IMR-90 (cell line): ENCODE measurements at regions not wholly inside any gene's neighbourhood (a gene's known extent, or its start where the extent isn't known, plus 50 kb on each side); places are given as distances from the start of the nearest gene placed in this dataset.
A peak's percentile ranks its signal among the peaks of the same experiment; 100 is the strongest.

Experiments used
- ATAC-seq: fragments of 200-7000 bp; cut with Tn5 transposase; 2 replicates; pipeline ENCODE4 v1.9.1; 2020; ENCODE audit warnings: low read depth, mild to moderate bottlenecking, moderate library complexity
- BruUV-seq: library from RNA; stranded (reverse); fragments of 400-500 nt; replicated peaks from 2 replicates; lab custom pipeline; 2021; lab: Mats Ljungman, UMichigan
- CTCF ChIA-PET: fragments of 300-600 bp; formaldehyde crosslinking; extraction: SDS; loops from one replicate; lab custom pipeline; 2021; ENCODE audit warnings: antibody characterized with exemption; lab: Yijun Ruan, JAX
- POLR2A ChIA-PET: fragments of 300-600 bp; sonication (Branson Sonifier 250); formaldehyde crosslinking; loops from one replicate; lab custom pipeline; 2022; ENCODE audit warnings: antibody characterized with exemption; ENCODE audit not compliant: unreplicated experiment; lab: Charles Lee
- DNase-seq: peaks from one replicate; pipeline ENCODE4 v3.0.0; 2013
- H2AFZ ChIP-seq: replicated peaks from 2 replicates; pipeline ENCODE3; 2013; ENCODE audit warnings: low read length, mild to moderate bottlenecking; ENCODE audit not compliant: poor library complexity
- H2AK5ac ChIP-seq: 2 replicates; pipeline ENCODE4 v1.6.1; 2013; ENCODE audit warnings: low read depth, low read length, inconsistent platforms
- H2AK9ac ChIP-seq: replicated peaks from 2 replicates; pipeline ENCODE3; 2013; ENCODE audit warnings: mild to moderate bottlenecking, low read depth, low read length, moderate library complexity; ENCODE audit not compliant: poor library complexity
- H2BK120ac ChIP-seq: 2 replicates; pipeline ENCODE4 v1.6.1; 2013; ENCODE audit warnings: low read depth, low read length, inconsistent platforms
- H2BK15ac ChIP-seq: 3 replicates; pipeline ENCODE4 v1.6.1; 2013; ENCODE audit warnings: low read depth, low read length, inconsistent platforms
- H2BK20ac ChIP-seq: 2 replicates; pipeline ENCODE4 v1.6.1; 2013; ENCODE audit warnings: low read depth, mild to moderate bottlenecking, inconsistent platforms, low read length, moderate library complexity
- H2BK5ac ChIP-seq: 2 replicates; pipeline ENCODE4 v1.6.1; 2013; ENCODE audit warnings: mild to moderate bottlenecking, low read depth, low read length, inconsistent platforms; ENCODE audit not compliant: poor library complexity, severe bottlenecking
- H3K14ac ChIP-seq: replicated peaks from 2 replicates; pipeline ENCODE4 v1.6.1; 2013; ENCODE audit warnings: low read depth, low read length, inconsistent platforms
- H3K18ac ChIP-seq: 2 replicates; pipeline ENCODE4 v1.6.1; 2013; ENCODE audit warnings: low read depth, low read length, control low read depth
- H3K23ac ChIP-seq: 2 replicates; pipeline ENCODE4 v1.6.1; 2013; ENCODE audit warnings: low read depth, low read length, inconsistent platforms
- H3K27ac ChIP-seq: 2 replicates; pipeline ENCODE4 v1.5.1; 2013; ENCODE audit warnings: mild to moderate bottlenecking, control low read depth, low read length; ENCODE audit not compliant: insufficient read depth
- H3K27me3 ChIP-seq: 2 replicates; pipeline ENCODE4 v1.6.1; 2013; ENCODE audit warnings: low read length; ENCODE audit not compliant: control insufficient read depth, insufficient read depth
- H3K36me3 ChIP-seq: 2 replicates; pipeline ENCODE4 v1.6.1; 2013; ENCODE audit warnings: low read length, mixed read lengths; ENCODE audit not compliant: control insufficient read depth, insufficient read depth
- H3K4ac ChIP-seq: 2 replicates; pipeline ENCODE4 v1.6.1; 2013; ENCODE audit warnings: low read depth, low read length, inconsistent platforms
- H3K4me1 ChIP-seq: 2 replicates; pipeline ENCODE4 v1.6.1; 2013; ENCODE audit warnings: low read length, mixed read lengths; ENCODE audit not compliant: control insufficient read depth, insufficient read depth
- H3K4me2 ChIP-seq: 2 replicates; pipeline ENCODE4 v1.6.1; 2013; ENCODE audit warnings: low read depth, mild to moderate bottlenecking, control low read depth, low read length, moderate library complexity
- H3K4me3 ChIP-seq: 2 replicates; pipeline ENCODE4 v1.5.1; 2013; ENCODE audit warnings: low read depth, mild to moderate bottlenecking, control low read depth, low read length, moderate library complexity; ENCODE audit not compliant: insufficient read depth
- H3K56ac ChIP-seq: 2 replicates; pipeline ENCODE4 v1.6.1; 2013; ENCODE audit warnings: low read length, inconsistent platforms; ENCODE audit not compliant: insufficient read depth; ENCODE audit errors: extremely low read depth
- H3K79me1 ChIP-seq, 2 experiments: 2 replicates each; pipeline ENCODE4 v1.6.1; 2013; ENCODE audit warnings: low read length in 2 of 2, inconsistent platforms in 1 of 2, low read depth in 1 of 2
- H3K9ac ChIP-seq: 2 replicates; pipeline ENCODE4 v1.6.1; 2013; ENCODE audit warnings: low read depth, low read length, control low read depth
- H3K9me1 ChIP-seq: 2 replicates; pipeline ENCODE4 v1.6.1; 2013; ENCODE audit warnings: low read length, inconsistent platforms; ENCODE audit not compliant: insufficient read depth
- H3K9me3 ChIP-seq: 2 replicates; pipeline ENCODE4 v1.6.1; 2013; ENCODE audit warnings: low read length; ENCODE audit not compliant: control insufficient read depth, insufficient read depth
- H4K20me1 ChIP-seq: 2 replicates; pipeline ENCODE4 v1.6.1; 2013; ENCODE audit warnings: low read length, inconsistent platforms; ENCODE audit not compliant: insufficient read depth
- H4K5ac ChIP-seq: 2 replicates; pipeline ENCODE4 v1.6.1; 2013; ENCODE audit warnings: mild to moderate bottlenecking, low read depth, low read length, control low read depth
- H4K8ac ChIP-seq, 2 experiments: 2 replicates each; pipeline ENCODE4 v1.6.1; 2013; ENCODE audit warnings: low read depth in 2 of 2, low read length in 2 of 2, control low read depth in 1 of 2, inconsistent platforms in 1 of 2
- H4K91ac ChIP-seq: 2 replicates; pipeline ENCODE4 v1.6.1; 2013; ENCODE audit warnings: low read depth, low read length, inconsistent platforms; ENCODE audit not compliant: insufficient read depth
- MAFK ChIP-seq: IDR thresholded peaks from 2 replicates; pipeline ENCODE4 v1.6.1; 2012; ENCODE audit warnings: low read depth, low read length, improper control_type of control experiment
- NFE2L2 ChIP-seq: fragments of 150-350 bp; IDR thresholded peaks from 2 replicates; pipeline ENCODE4 v1.6.1; 2016; ENCODE audit warnings: low read depth, mild to moderate bottlenecking, low read length
- WGBS, 2 experiments: methylation state at CpG; one replicate each; pipeline versions ENCODE4 v1.1.5 to v1.1.7; 2013; ENCODE audit warnings: missing lambda C conversion rate in 2 of 2; ENCODE audit not compliant: insufficient read length in 1 of 2; ENCODE audit errors: extremely low coverage in 2 of 2; 5-methylcytosine and 5-hydroxymethylcytosine counted together
- dilution Hi-C: fragments of 300-500 bp; cut with HindIII; formaldehyde crosslinking; loops from one replicate; pipeline ENCODE4 v1.14.3; 2018; ENCODE audit warnings: low sequenced_read_pairs; ENCODE audit not compliant: unreplicated experiment
- in situ Hi-C: fragments of 300-500 bp; cut with MboI; formaldehyde crosslinking; loops from 3 replicates; pipeline ENCODE4 v1.14.3; 2019; ENCODE audit warnings: low sequenced_read_pairs, inconsistent platforms, mixed read lengths
- intact Hi-C: fragments of 100-400 bp; cut with micrococcal nuclease; formaldehyde crosslinking; loops from 2 replicates; pipeline ENCODE4 v1.10.0; 2022

GRCh38 chr21:28635541-28635940 lies 357.1 kb downstream of the LTN1 start:
- H2AFZ ChIP-seq = no peak overlapping the region
- no peaks in the 10 kb centered on the region for H4K20me1 ChIP-seq
- no peak overlapping the region for H3K4me3 ChIP-seq
- H3K4ac ChIP-seq = peak overlapping the region; percentile 86; the same call in 1 of the 2 replicates
- H4K5ac ChIP-seq = peak overlapping the region; percentile 49; the same call in 1 of the 2 replicates
- H3K23ac ChIP-seq = peak overlapping the region; percentile 70; the same call in 1 of the 2 replicates
- H3K79me1 ChIP-seq = no peaks in the 10 kb centered on the region
- H3K56ac ChIP-seq = no peak overlapping the region
- peak overlapping the region; percentile 65; the same call in 1 of the 2 replicates for H3K27ac ChIP-seq
- H4K91ac ChIP-seq = peak overlapping the region; percentile 76
- H3K18ac ChIP-seq = peak overlapping the region; percentile 96; the same call in 1 of the 2 replicates
- in situ Hi-C loops = no loop called here
- H2AK5ac ChIP-seq = peak overlapping the region; percentile 97
- no peaks in the 10 kb centered on the region; the same call in 1 of the 2 replicates for H3K36me3 ChIP-seq
- H4K8ac ChIP-seq = peak overlapping the region; percentile 93 to 100; a peak in 3 of 4 replicates
- peak overlapping the region; percentile 97 for H2BK120ac ChIP-seq
- H3K27me3 ChIP-seq = no peaks in the 10 kb centered on the region
- dilution Hi-C loops = no loop called here
- no CpG with 5 or more reads among the region's 1 CpG for WGBS, 2 experiments
- intact Hi-C loops = loop anchor here (10.0 kb wide), 2 partner anchors 91 to 1791 kb away; partner anchors contain the start of gene ADAMTS1
- no peak for TF ChIP-seq NFE2L2
- TF ChIP-seq MAFK = no peak
- no TSS peak for BruUV-seq
- ChIA-PET POLR2A (no interaction called here), CTCF (no interaction called here)
- peak overlapping the region; percentile 88; the same call in 2 of the 3 replicates for H2BK15ac ChIP-seq
- ATAC-seq (no peak), DNase-seq (no peak)
- peak overlapping the region; percentile 73 for H2BK20ac ChIP-seq
- peak overlapping the region; percentile 80 for H3K14ac ChIP-seq
- H3K4me2 ChIP-seq = no peak overlapping the region
- H3K9me3 ChIP-seq = no peaks in the 10 kb centered on the region
- H3K4me1 ChIP-seq = peaks cover 24% of the 10 kb centered on the region
- peak overlapping the region; percentile 47 for H2AK9ac ChIP-seq
- peak overlapping the region; percentile 91 for H2BK5ac ChIP-seq
- peaks cover 5% of the 10 kb centered on the region for H3K9me1 ChIP-seq
- no peak overlapping the region for H3K9ac ChIP-seq
